ENCODE measurements at regions not wholly inside any gene's neighbourhood (a gene's known extent, or its start where the extent isn't known, plus 50 kb on each side); places are given as distances from the start of the nearest gene placed in this dataset.
"Not testable (repeated sequence)": the region's sequence is repeated elsewhere in the genome, so short reads cannot be mapped to it uniquely, and the experiment has no call there.

- H3K9me3 ChIP-seq, result peaks cover 5% of the 10 kb centered on the region
- H3K4me3 ChIP-seq, result no peak overlapping the region
- no peaks in the 10 kb centered on the region for H3K27me3 ChIP-seq
- DNase-seq (ENCODE audit: low spot score in 2 of 2), result peak in 1 of 2 donors; percentile 36
- no peaks in the 10 kb centered on the region for H3K36me3 ChIP-seq
- TF ChIP-seq, protein P1, sequence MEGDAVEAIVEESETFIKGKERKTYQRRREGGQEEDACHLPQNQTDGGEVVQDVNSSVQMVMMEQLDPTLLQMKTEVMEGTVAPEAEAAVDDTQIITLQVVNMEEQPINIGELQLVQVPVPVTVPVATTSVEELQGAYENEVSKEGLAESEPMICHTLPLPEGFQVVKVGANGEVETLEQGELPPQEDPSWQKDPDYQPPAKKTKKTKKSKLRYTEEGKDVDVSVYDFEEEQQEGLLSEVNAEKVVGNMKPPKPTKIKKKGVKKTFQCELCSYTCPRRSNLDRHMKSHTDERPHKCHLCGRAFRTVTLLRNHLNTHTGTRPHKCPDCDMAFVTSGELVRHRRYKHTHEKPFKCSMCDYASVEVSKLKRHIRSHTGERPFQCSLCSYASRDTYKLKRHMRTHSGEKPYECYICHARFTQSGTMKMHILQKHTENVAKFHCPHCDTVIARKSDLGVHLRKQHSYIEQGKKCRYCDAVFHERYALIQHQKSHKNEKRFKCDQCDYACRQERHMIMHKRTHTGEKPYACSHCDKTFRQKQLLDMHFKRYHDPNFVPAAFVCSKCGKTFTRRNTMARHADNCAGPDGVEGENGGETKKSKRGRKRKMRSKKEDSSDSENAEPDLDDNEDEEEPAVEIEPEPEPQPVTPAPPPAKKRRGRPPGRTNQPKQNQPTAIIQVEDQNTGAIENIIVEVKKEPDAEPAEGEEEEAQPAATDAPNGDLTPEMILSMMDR (IDR thresholded peaks at IDR 0.05), result no peak
- no peak for TF ChIP-seq POLR2A (IDR thresholded peaks at IDR 0.05)
- TF ChIP-seq EP300 (IDR thresholded peaks at IDR 0.05), result no peak
- TF ChIP-seq POLR2AphosphoS5 (IDR thresholded peaks at IDR 0.05), result no peak
- no peak overlapping the region for H3K27ac ChIP-seq
- H3K4me1 ChIP-seq, result no peaks in the 10 kb centered on the region
- WGBS, result 77% methylated on average over 19 of the region's 19 CpGs
Observed at GRCh38 chr2:239832490-239833268, 192.5 kb downstream of the NDUFA10 start.

- peak in 1 of 2 donors; percentile 59 for DNase-seq (ENCODE audit: low spot score in 2 of 2)
- WGBS, result 86% methylated on average over 4 of the region's 4 CpGs
- Histone ChIP-seq H3K36me3 (no peaks in the 10 kb centered on the region), H3K4me1 (no peaks in the 10 kb centered on the region), H3K27ac (no peak overlapping the region), H3K27me3 (no peaks in the 10 kb centered on the region), H3K9me3 (peaks cover 4% of the 10 kb centered on the region), H3K4me3 (no peak overlapping the region)
- no peak for TF ChIP-seq POLR2AphosphoS5 (IDR thresholded peaks at IDR 0.05)
- TF ChIP-seq EP300 (IDR thresholded peaks at IDR 0.05), result no peak
Observed at GRCh38 chr2:239831861-239832489, 193.2 kb downstream of the NDUFA10 start.

DNA sequence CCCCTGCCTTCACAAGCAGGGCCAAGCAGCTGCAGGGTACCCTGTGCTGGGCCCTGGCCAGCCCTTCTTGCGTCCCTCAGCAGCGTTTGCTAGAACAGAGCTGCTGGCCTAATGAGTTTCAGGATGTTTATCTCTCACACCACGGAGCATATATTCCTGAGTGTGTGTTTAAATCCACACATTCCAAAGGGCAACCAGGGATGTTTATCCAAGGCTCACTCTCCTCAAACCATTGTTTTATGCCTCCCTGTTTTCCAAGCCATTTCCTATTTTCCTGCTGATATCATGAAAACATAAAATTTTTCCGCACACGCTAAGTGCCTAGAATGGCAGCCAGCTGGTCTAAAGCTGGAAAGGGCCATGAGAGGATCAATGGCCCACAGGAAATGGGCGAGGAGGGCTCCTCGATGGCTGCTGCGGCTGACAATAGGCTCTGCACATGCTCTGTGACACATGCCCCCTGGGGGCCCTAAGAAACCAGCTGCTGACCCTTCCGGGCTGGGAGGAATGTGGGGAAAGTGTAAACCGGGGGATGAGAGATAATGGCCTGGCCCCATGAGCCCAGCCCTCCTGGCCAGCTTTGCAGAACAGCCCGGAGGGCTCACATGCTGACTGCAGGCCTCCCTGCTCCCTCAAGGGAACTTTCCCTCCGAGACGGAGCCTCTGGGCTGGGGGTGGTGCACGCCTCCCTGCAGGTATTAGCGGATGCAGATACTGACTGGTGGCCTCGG lies 194.0 kb downstream of the NDUFA10 start:
- peak; percentile 56 to 60 for DNase-seq (ENCODE audit: low spot score in 2 of 2)
- H3K36me3 ChIP-seq, result no peaks in the 10 kb centered on the region
- H3K4me3 ChIP-seq, result no peak overlapping the region
- TF ChIP-seq, protein P1 (IDR thresholded peaks at IDR 0.05), result no peak
- no peak for TF ChIP-seq POLR2AphosphoS5 (IDR thresholded peaks at IDR 0.05)
- no peak for TF ChIP-seq EP300 (IDR thresholded peaks at IDR 0.05)
- H3K27me3 ChIP-seq, result no peaks in the 10 kb centered on the region
- no peaks in the 10 kb centered on the region for H3K4me1 ChIP-seq
- no peak overlapping the region for H3K27ac ChIP-seq
- 66% methylated on average over 11 of the region's 16 CpGs for WGBS
- H3K9me3 ChIP-seq, result no peaks in the 10 kb centered on the region

DNA sequence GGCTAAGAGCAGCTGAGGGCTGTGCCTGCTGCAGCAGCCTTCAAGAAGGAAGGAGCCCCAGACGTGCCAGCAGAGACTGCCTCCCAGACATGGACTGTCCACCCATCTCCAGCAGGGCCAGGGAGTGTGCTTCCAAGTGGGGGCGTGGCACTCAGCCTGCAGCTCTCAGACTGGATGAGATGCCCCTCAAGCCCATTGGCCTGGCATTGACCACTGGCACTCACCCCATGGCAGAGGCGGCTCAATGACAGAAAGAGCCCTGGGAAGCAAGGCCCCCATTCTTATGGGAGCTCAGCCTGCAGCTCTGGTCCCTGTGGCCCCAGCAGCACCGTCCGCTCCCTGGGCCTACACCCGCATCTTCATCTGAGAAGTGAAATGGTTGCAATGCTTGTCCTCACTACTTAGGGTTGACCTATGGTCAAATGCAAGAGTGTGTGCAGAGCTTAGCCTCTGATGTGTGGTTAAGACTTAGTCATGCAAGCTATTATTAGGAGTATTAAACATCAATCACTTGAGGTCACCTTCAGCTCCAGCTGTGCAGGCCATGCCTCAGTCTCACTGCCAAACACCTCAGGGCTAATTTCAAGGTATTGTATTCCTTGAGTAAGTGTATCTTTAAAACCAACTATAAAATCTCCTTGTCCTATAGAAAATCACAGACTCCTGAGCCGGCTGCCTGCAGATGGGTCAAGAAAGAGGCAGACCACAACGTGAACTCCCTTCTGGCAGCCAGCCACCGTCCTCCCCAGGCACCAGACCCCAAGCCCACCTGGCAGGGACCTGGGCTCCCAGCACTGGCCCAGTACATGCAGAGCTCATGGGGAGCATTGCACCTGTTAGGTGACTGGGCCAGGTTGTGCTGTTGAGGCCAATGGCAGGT lies 194.8 kb downstream of the NDUFA10 start:
- WGBS, result 76% methylated on average over 8 of the region's 9 CpGs
- H3K27me3 ChIP-seq, result no peaks in the 10 kb centered on the region
- H3K36me3 ChIP-seq, result no peaks in the 10 kb centered on the region
- H3K4me1 ChIP-seq, result no peaks in the 10 kb centered on the region
- H3K4me3 ChIP-seq, result no peak overlapping the region
- TF ChIP-seq EP300 (IDR thresholded peaks at IDR 0.05) (no peak), POLR2AphosphoS5 (IDR thresholded peaks at IDR 0.05) (no peak), POLR2A (IDR thresholded peaks at IDR 0.05) (no peak)
- TF ChIP-seq, protein P1 (IDR thresholded peaks at IDR 0.05), result no peak
- no peaks in the 10 kb centered on the region for H3K9me3 ChIP-seq
- DNase-seq (ENCODE audit: low spot score in 2 of 2), result peak; percentile 57 to 70
- H3K27ac ChIP-seq, result no peak overlapping the region

GRCh38 chr2:239829326-239829725 lies 195.8 kb downstream of the NDUFA10 start:
- H3K4me3 ChIP-seq, result no peak overlapping the region
- no peaks in the 10 kb centered on the region for H3K27me3 ChIP-seq
- no peaks in the 10 kb centered on the region for H3K36me3 ChIP-seq
- H3K27ac ChIP-seq, result no peak overlapping the region
- peak in 1 of 2 donors; percentile 65 for DNase-seq (ENCODE audit: low spot score in 2 of 2)
- TF ChIP-seq EP300 (IDR thresholded peaks at IDR 0.05), result no peak
- 73% methylated on average over 15 of the region's 15 CpGs for WGBS
- peaks cover 3% of the 10 kb centered on the region for H3K4me1 ChIP-seq
- H3K9me3 ChIP-seq, result no peaks in the 10 kb centered on the region

- H3K36me3 ChIP-seq; H3K27me3 ChIP-seq; DNase-seq (ENCODE audit: low spot score in 2 of 2); H3K4me3 ChIP-seq; H3K4me1 ChIP-seq; H3K9me3 ChIP-seq; H3K27ac ChIP-seq: not testable (repeated sequence)
- WGBS, result 100% methylated on average over 2 of the region's 12 CpGs
Observed at GRCh38 chr2:239828973-239829275, 196.2 kb downstream of the NDUFA10 start.

Data from suprapubic skin (tissue), 4 donors.